Thyroid gland (tissue), 4 donors: ENCODE measurements at regions not wholly inside any gene's neighbourhood (a gene's known extent, or its start where the extent isn't known, plus 50 kb on each side); places are given as distances from the start of the nearest gene placed in this dataset.

Source experiments
- DNase-seq, 2 donors: peaks; one replicate each; pipeline ENCODE4 v3.0.0-alpha.2; 2019
- H3K27ac ChIP-seq, 3 donors: fragments of 200-600 bp; sonication (generic); 1 replicate in 2 of 3; 2 replicates in 1 of 3; pipeline ENCODE4 v1.5.1; 2016 to 2019; ENCODE audit warnings: mild to moderate bottlenecking in 1 of 3, moderate library complexity in 1 of 3
- H3K27me3 ChIP-seq: fragments of 200-600 bp; sonication (generic); one replicate; pipeline ENCODE4 v1.5.1; 2019
- H3K36me3 ChIP-seq, 2 donors: fragments of 200-600 bp; sonication (generic); one replicate each; pipeline ENCODE4 v1.5.1; 2016 to 2019
- H3K4me1 ChIP-seq, 2 donors: fragments of 200-600 bp; sonication (generic); one replicate each; pipeline ENCODE4 v1.5.1; 2017 to 2019
- H3K4me3 ChIP-seq, 3 donors: fragments of 200-600 bp; sonication (generic); replicated peaks in 1 of 3; 1 replicate in 2 of 3; 2 replicates in 1 of 3; pipeline ENCODE4 v1.5.1; 2016; ENCODE audit warnings: mild to moderate bottlenecking in 1 of 3
- H3K9me3 ChIP-seq: fragments of 200-600 bp; sonication (generic); one replicate; pipeline ENCODE4 v1.5.1; 2017
- POLR2A ChIP-seq, 2 donors: fragments of 450-650 bp; IDR thresholded peaks; one replicate each; pipeline ENCODE4 v1.6.1; 2017; ENCODE audit warnings: antibody characterized with exemption in 2 of 2, mild to moderate bottlenecking in 2 of 2, moderate library complexity in 1 of 2
- WGBS, 2 donors: methylation state at CpG; one replicate each; pipeline ENCODE4 v1.1.5; 2017; 5-methylcytosine and 5-hydroxymethylcytosine counted together
- intact Hi-C: fragments of 100-400 bp; cut with DNase I; formaldehyde crosslinking; loops from one replicate; pipeline ENCODE4 v1.15.1; 2023
- TF ChIP-seq, protein P1 (sequence below), 6 experiments: fragments of 200-600 bp in 3 of 6; fragments of 450-650 bp in 3 of 6; sonication (generic) in 3 of 6; IDR thresholded peaks; one replicate each; pipeline ENCODE4 v1.5.1; 2016 to 2019; ENCODE audit warnings: antibody characterized with exemption in 6 of 6, mild to moderate bottlenecking in 2 of 6, inconsistent platforms in 1 of 6, moderate library complexity in 1 of 6

DNA sequence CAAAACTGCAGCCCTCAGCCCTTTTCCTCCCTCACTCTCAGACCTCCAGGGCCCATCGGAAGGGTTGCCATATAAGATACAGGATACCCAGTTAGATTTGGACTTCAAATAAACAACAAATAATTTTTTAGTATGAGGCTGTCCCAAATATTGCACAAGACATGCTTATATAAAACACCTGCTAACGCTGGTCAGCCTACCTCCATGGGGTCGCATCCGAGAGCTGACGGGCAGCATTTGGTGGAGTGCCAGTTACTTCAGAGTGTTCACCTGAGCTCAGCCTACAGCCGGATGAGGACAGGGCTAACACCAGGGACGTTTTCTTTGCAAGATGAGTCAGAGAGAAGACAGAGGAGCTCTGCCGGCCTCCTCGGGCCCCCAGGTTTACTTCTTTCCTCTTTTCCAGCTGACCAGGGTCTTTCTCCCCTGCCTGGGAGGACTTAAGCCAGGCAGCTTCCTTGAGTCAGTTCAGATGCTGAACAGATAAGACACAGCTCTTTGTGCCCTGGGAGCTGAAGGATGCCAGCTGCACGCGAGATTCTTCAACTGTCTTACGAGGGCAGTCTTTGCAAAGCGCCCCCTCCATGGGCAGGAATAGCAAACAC lies 141.2 kb upstream of the KCNG1 start:
- H3K9me3 ChIP-seq = no peaks in the 10 kb centered on the region
- DNase-seq = no peak
- no peaks in the 10 kb centered on the region for H3K27me3 ChIP-seq
- no peak overlapping the region for H3K4me3 ChIP-seq
- TF ChIP-seq, protein P1, sequence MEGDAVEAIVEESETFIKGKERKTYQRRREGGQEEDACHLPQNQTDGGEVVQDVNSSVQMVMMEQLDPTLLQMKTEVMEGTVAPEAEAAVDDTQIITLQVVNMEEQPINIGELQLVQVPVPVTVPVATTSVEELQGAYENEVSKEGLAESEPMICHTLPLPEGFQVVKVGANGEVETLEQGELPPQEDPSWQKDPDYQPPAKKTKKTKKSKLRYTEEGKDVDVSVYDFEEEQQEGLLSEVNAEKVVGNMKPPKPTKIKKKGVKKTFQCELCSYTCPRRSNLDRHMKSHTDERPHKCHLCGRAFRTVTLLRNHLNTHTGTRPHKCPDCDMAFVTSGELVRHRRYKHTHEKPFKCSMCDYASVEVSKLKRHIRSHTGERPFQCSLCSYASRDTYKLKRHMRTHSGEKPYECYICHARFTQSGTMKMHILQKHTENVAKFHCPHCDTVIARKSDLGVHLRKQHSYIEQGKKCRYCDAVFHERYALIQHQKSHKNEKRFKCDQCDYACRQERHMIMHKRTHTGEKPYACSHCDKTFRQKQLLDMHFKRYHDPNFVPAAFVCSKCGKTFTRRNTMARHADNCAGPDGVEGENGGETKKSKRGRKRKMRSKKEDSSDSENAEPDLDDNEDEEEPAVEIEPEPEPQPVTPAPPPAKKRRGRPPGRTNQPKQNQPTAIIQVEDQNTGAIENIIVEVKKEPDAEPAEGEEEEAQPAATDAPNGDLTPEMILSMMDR (IDR thresholded peaks at IDR 0.05) = no peak
- no peak for TF ChIP-seq POLR2A (IDR thresholded peaks at IDR 0.05)
- H3K36me3 ChIP-seq = no peaks in the 10 kb centered on the region
- H3K4me1 ChIP-seq = no peaks in the 10 kb centered on the region
- 62 to 63% methylated on average over 13 of the region's 13 CpGs for WGBS, 2 donors
- intact Hi-C loops = no loop called here
- no peak overlapping the region for H3K27ac ChIP-seq

GRCh38 chr20:51162015-51162414 lies 139.1 kb upstream of the KCNG1 start:
- H3K27ac ChIP-seq = no peak overlapping the region
- WGBS, 2 donors = 68 to 69% methylated on average over 6 of the region's 6 CpGs
- intact Hi-C loops = no loop called here
- no peaks in the 10 kb centered on the region for H3K9me3 ChIP-seq
- H3K27me3 ChIP-seq = no peaks in the 10 kb centered on the region
- H3K4me3 ChIP-seq = no peak overlapping the region
- no peak for TF ChIP-seq POLR2A (IDR thresholded peaks at IDR 0.05)
- TF ChIP-seq, protein P1 (IDR thresholded peaks at IDR 0.05) = no peak
- DNase-seq = no peak
- H3K4me1 ChIP-seq = no peaks in the 10 kb centered on the region
- no peaks in the 10 kb centered on the region for H3K36me3 ChIP-seq

DNA sequence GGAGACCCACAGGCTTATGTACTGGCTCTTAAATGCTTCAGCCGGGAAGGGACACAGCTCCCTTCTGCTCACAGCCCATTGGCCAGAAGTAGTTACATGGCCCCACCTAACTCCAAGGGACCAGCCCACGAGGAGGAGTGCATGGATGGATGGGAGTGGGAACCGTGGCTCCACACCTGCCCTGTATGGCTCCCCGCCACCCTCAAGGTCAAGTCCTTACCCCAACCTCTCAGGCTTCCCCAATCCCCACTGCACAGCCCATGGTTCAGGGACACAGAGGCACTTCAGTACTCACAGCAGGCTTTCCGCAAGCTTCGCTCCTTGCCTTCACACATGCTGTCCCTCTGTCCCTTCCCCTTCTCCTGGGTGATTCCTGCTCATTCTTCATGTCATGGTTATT lies 137.9 kb upstream of the KCNG1 start:
- no peaks in the 10 kb centered on the region for H3K9me3 ChIP-seq
- intact Hi-C loops = no loop called here
- 66 to 90% methylated on average over 5 of the region's 6 CpGs for WGBS, 2 donors
- no peak overlapping the region for H3K27ac ChIP-seq
- no peaks in the 10 kb centered on the region for H3K4me1 ChIP-seq
- no peak for TF ChIP-seq POLR2A (IDR thresholded peaks at IDR 0.05)
- TF ChIP-seq, protein P1 (IDR thresholded peaks at IDR 0.05) = no peak
- DNase-seq = no peak
- H3K36me3 ChIP-seq = no peaks in the 10 kb centered on the region
- H3K27me3 ChIP-seq = no peaks in the 10 kb centered on the region
- no peak overlapping the region for H3K4me3 ChIP-seq

- H3K4me1 ChIP-seq = no peaks in the 10 kb centered on the region
- H3K4me3 ChIP-seq = no peak overlapping the region
- no peak overlapping the region for H3K27ac ChIP-seq
- H3K36me3 ChIP-seq = no peaks in the 10 kb centered on the region
- TF ChIP-seq, protein P1 (IDR thresholded peaks at IDR 0.05) = no peak
- TF ChIP-seq POLR2A (IDR thresholded peaks at IDR 0.05) = no peak
- no peaks in the 10 kb centered on the region for H3K27me3 ChIP-seq
- DNase-seq = no peak
- intact Hi-C loops = no loop called here
- no peaks in the 10 kb centered on the region for H3K9me3 ChIP-seq
- 39 to 46% methylated on average over 2 of the region's 2 CpGs for WGBS, 2 donors
Measured at GRCh38 chr20:51159981-51160380, 137.1 kb upstream of the KCNG1 start.

DNA sequence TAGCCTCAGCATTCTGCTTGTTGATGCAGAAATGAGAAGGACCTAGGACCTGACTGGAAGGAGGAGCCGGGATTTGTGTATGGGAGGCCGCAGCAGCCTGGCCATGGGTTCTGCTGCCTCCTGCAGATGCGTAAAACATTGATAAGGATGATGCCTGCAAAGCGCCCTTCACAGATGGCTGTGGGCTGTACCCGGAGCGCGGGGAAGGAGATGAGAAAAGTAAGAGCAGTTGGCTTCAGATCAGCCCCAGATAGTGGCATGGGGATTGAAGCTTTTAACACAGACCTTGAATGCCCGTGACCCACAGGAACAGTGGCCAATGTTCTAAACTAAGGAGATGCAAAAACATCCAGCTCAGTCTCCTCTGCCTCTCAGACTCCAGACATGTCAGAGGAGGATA lies 136.4 kb upstream of the KCNG1 start:
- TF ChIP-seq, protein P1 (IDR thresholded peaks at IDR 0.05) = no peak
- no peak for TF ChIP-seq POLR2A (IDR thresholded peaks at IDR 0.05)
- 81 to 89% methylated on average over 8 of the region's 8 CpGs for WGBS, 2 donors
- intact Hi-C loops = no loop called here
- no peaks in the 10 kb centered on the region for H3K9me3 ChIP-seq
- no peak overlapping the region for H3K4me3 ChIP-seq
- no peak for DNase-seq
- no peaks in the 10 kb centered on the region for H3K36me3 ChIP-seq
- H3K27ac ChIP-seq = no peak overlapping the region
- H3K27me3 ChIP-seq = no peaks in the 10 kb centered on the region
- no peaks in the 10 kb centered on the region for H3K4me1 ChIP-seq
